NCI-H774 (cell line): ENCODE measurements at regions not wholly inside any gene's neighbourhood (a gene's known extent, or its start where the extent isn't known, plus 50 kb on each side); places are given as distances from the start of the nearest gene placed in this dataset.
"Not testable (repeated sequence)": the region's sequence is repeated elsewhere in the genome, so short reads cannot be mapped to it uniquely, and the experiment has no call there.

Experiments
- DNase-seq: peaks from one replicate; lab custom pipeline; 2025; lab: John Stamatoyannopoulos, UW

DNA sequence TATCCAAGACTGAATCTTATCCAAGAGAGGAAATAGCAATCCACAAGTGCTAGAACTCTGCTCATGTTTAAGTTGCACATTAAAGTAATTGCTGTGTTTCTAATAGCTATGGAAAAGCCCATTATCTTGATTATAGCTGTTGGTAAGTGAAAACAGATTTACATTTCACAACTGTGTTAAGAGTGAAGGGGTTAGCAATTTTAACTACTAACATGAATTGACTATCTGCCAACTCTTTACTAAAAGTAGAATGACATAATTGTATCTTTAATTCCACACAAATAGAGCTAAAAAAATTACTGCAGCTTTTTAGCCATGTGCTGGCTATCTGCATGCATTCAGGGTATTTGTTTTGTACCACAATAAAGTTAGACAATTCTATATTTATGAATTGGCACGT is 277.9 kb upstream of the IRAK1BP1 start:
- peak; percentile 64 for DNase-seq

DNA sequence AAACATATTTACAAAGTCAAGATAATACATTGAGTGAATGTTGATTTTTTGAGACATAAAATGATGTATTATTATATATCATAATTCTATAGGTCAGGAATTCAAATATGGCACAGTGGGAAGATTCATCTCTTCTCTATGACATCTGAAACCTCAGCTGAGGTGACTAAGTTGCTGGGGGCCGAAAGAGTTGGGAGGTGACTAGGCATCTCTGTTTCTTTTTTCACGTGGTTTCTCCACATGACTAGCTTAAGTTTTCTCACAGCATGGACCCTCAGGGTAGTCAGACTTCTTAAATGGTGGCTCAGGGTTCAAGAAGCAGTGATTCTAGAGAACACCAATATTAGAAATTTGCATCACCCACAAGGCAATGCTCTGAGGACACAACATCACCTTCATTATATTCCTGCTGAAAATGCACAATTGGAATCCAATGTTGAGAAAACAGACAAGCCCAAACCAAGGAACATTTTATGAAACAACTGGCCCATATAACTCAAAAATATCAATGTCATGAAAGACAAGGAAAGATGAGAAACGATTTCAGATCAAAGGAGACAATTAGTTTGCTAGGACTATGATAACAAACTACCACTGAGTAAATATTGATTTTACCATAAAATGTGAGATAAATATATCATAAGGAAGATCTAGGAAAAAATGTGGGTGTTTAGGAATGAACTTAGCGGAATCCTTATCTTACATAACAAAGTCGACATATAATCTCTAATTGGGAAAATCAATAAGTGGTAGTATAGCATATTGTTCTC is 273.3 kb upstream of the IRAK1BP1 start:
- no peak for DNase-seq

DNA sequence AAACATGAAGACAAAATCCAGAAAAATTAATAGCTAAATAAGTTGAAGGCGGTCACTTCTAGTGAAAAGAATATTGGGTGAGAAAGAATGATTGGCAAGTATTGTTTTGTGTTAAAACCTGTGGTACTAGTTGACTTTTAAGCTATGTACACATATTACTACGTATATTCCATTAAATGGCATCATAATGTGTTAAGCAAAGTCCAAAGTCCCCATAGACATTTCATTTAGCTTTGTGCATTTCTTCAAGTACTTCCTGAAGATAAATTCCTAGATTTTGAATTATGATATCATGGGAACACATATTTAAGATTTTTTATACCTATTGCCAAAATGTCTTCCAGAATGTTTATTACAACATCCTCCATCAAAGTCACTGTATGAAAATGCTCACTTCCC is 272.7 kb upstream of the IRAK1BP1 start:
- DNase-seq: no peak

DNA sequence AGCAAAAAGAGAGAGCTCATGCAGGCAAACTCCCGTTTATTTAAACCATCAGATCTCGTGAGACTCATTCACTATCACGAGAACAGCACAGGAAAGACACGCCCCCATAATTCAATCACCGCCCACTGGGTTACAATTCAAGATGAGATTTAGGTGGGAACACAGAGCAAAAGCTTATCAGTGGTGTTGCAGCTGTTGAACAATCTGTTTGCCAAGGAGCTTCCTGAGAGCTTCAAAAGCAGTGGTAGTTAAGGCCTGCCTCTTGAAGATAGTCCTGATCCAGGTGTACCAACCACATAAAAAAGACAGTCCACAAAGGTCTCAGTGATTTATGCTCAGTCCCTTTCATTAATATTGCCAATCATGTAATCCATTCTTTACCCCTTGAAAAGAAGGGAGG is 269.4 kb upstream of the IRAK1BP1 start:
- no peak for DNase-seq

DNA sequence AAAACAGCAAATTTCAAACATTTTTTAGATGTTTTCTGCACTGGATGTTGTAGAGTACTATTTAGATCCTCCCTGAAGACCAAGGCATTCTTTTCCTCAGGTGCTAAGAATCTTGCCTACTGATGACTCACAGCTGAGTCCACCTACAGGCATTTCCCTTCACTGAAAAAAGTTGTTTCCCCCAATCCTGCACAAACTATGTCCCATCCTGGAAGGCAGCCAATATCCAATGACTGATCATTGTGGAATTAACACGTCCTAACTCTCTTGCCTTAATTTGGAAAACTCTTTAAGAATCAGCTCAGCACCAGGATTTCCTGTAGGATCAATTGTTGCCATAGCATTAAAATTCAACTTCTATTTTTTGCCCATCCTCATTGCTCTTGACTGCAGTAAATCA is 268.4 kb upstream of the IRAK1BP1 start:
- DNase-seq: no peak

DNA sequence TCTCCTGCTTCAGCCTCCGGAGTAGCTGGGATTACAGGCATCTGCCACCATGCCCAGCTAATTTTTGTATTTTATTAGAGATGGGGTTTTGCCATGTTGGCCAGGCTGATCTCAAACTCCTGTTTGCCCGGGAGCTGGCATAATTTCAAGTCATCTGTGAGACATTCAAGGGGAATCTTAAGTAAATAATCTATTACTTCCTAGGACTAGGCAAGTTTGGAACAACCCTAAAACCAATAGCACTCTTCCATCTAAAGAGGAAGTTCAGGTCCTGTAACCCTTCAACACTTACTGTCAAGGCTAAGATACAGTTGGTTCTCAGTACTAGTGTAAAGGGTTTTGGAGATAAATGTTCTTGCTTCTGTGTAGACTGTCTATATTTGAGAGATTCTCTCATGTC is 267.8 kb upstream of the IRAK1BP1 start:
- DNase-seq: no peak

DNA sequence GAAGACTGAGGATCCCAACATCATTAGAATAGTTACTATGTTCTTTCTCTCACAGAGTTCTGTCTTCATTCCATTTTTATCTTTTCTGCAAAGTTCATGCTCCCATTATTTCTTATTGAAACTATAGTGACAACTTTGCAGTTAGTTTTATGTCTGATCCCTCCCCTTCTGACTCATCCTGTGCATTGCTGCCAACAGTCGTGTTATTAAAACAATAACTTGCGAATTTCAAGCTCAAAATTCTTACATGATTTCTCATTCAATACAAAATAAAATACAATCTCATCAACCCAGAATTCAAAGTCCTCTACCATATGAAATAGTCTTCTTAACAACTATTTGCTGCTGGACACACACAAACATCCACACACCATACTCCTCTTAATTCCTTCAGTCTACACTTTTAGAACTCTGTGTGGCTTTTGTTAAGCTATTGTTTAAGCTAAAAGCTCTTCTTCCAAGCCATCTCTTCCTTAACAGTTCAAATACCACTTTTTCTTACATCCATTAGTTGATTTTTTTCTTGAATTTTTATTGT is 261.4 kb upstream of the IRAK1BP1 start:
- no peak for DNase-seq

DNA sequence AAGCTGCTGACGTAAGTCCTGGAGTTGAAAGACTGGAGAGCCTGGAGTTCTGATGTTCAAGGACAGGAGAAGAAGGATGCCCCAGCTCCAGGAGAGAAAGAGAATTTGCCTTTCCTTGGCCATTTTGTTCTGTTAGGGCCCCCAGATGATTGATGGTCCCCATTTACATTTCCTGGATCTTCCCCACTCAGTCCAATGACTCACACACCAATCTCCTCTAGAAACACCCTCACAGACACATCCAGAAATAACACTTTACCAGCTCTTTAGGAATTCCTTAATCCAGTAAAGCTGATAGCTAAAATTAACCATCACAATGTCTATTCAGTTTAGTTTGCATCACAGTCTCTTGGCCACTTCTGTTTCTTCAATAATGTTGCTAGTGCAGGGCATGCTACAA is 260.2 kb upstream of the IRAK1BP1 start:
- DNase-seq: no peak

DNA sequence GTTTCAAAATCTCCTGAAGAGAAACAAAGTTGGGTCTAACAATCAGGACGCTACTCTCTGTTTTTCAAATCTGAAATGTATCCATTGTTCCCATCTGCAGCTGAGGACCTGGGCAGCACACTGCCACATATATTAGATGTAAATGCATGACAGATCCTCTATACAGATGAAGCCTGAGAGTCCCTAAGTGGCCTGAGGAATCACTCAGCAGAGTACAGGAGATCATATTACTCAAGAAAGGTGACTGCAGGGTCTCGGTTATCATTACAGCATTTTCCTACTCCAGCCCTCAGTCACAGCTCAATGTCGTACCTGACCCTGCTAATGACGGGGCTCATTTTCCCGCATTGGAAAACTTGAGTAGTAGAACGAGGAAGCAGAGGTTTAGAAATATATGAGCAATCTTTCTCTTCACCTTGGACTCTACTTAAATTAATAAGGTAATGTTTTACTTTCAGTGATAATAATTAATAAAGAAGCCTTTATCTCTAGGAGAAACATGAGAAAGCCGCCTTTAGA is 256.2 kb upstream of the IRAK1BP1 start:
- DNase-seq: no peak

DNA sequence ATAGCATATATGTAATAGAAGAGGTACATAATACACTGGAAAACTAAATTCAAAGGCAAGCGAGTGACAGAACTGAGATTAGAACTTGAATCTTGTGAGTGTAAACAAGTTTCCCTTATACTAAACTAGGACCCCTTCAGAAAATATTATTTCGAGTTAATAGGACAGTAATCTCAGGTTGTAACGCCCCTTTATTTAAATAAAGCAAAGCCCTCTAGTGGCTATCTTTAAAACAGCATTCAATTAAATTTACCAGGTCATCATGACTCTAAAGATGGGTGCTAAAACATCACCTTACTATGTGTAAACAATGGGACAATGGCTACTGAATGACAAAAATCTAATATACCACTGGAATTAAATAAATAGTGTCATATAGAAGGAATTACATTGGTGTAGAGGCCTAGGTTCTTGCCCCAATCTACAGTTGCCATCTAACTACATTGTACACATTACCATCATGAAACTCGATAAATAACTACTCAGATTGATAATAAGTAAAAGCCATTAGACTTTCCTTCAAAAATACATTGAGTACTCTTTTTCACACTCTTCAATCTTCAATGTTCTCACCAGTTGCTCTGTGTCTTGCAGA is 255.4 kb upstream of the IRAK1BP1 start:
- no peak for DNase-seq

DNA sequence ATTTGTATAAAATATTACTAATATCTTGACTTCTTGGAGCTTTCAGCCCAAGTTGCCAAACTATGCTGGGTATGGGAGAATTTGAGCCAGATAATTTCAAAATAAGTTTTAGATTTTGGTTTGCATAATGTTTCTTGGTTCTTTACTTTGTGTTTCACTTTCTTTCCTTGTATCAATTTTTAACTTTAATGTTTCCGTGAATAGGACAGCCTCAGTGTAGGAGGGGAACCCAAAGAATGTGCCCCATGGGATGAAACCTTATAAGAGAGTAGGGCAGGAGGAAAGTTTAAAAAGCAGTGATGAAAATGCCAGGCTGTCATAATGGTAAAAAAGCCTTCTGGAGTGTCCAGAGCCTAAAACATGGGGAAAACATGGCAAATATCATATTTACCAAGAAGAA is 252.4 kb upstream of the IRAK1BP1 start:
- no peak for DNase-seq

DNA sequence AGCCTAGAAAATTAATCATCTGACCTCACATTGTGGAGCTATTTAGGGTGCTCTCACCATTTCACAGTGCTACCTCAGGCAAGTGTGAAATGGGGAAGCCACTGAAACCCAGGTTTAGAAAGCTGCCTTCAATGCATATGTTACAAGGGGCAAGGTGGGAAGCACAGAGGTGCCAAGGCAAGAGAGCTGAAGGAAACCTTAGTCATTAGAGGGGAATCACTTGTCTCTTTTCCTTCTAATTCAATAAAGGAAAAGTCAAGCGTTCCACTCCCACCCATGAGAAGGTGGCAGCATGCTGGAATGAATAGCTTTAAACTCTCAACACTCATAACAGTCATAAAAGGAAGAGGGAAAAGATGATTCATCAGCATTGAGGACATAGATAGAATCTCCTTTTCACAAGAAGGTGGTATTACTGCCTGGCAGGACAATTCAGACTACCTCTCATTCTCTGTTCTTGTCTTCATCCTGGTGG is 251.9 kb upstream of the IRAK1BP1 start:
- DNase-seq: no peak

DNA sequence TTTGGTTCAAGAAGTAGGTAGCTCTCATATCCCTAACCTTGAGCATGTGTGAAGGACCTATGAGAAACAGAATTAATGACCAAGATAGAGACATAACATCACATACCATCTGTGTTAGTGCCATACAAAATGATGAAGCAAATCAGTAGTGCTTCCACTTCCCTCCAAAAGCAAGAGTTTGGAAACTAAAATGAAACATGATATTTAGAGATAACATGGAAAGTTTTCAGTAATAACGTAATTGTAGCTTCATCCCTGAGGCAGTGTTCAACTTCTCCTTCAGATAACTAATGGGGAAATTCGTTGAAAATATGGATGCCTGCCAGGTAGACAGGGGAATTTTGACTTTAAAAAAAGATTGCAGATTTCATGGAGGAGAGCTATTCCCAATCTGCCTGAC is 248.4 kb upstream of the IRAK1BP1 start:
- DNase-seq: no peak

DNA sequence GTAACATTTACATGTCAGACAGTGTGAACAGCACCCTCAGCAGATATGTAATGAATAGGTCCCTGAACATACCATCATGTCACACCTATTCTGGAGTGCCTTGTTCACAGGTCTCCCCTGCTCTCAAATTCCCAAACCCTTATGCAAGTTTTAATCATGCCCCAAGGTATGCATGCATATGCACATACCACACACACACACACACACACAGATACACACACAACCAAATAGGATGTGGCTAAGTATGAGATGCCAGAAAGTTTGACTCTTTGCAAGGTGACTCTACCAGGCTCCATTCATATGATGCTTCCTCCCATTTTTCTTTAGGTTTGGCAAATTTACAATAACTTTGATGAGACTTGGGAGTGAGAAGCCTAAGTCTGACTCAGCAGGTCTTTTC is 243.8 kb upstream of the IRAK1BP1 start:
- no peak for DNase-seq

DNA sequence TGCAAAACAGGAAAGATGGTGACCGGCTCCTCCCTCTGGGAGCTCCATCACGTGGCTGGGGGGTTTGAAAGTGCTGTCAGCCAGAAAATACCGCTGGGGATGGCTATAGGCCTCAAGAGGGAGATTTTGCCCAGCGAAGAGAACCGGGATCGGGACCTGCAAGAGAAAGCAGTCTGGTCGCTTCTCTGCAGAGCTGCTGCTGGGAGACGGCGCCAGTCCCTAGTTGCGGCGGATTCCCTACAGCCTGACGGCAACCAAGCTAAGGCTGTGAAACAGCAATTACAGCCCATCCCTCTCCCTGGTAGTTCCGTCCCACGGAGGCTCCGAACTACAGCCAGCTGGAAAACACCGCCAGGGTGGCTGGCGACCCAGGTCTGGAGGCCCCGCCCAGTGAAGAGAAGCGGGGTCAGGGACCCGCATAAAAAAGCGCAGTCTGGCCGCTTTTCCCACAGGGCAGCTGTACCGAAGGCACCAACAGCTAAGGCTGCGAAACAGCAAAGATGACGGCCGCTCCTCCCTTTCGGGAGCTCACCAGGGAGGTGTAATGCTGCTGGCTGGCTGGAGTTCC is 238.1 kb upstream of the IRAK1BP1 start:
- DNase-seq: no peak

DNA sequence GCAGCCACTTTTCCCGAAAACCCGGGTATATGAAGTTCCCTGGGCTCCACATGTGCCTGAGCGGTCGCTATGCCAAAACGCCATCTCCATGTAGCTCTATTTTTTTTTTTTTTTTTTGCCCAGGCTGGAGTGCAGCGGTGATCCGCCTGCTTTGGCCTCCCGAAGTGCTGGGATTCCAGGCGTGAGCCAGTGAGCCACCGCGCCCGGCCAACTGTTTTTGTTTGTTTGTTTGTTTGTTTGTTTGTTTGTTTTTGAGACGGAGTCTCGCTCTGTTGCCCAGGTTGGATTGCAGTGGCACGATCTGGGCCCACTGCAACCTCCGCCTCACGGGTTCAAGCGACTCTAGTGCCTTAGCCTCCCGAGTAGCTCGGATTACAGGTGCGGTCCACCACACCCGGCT is 237.5 kb upstream of the IRAK1BP1 start:
- DNase-seq: no peak

DNA sequence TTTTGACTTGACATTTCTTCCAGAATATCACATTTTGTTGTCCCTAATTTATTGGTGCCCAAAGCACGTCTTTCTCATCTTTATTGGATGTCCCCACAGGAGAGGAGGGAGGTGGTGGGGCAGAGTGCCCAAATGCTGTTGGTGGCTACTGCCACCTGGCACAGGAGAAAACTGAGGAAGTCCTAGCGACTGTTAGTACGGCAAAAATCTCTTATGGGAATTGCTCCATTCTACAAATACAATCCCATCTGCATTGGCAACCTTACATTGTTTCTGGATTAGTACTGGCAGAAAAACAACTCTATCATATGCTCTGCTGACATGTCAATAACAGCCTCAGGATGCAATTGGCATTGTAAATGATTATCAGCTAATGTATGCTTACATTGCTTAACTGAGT is 235.4 kb upstream of the IRAK1BP1 start:
- DNase-seq: no peak

DNA sequence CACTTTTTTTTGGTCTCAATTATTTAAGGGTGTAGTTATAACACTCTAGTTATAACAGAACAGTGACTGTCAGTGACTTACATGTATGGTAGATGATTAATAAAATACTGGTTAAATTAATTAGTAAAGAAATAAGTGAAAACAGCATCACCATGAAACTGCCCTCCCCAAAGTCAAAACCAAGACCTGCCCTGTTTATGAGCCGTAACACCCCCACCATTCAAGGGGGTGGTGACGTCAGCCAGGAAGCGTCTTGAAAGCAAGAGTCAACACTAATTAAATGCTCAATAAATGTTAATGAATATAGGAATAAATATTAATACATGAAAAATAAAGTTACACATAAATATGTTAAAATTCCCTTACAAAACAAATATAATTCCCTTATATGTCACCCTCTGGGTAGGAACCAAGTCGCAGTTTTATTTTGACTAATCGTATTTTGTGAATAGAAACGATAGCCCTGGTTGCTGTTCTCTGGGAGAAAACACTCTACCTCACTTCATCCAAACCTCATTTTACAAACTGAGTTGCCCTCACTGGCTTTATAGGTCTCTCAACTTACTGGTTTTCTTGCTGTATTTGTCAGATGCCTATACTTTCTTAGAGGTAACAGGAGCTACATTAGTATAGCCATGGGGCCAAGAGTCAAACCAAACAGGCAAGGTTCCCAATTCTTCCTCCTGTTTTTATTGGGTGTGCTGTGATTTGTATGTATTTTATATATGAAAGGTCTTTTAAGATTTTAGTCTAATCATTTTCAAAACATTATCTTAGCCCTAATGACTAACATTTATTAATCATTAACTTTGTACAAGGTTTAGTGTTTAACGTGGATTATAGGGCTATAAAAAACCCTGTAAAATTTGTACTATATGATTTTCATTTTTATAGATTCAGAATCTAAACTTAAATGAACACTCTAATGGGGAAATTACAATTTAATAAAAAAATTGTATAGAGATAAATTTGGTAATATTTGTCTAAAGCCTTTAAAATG is 227.9 kb upstream of the IRAK1BP1 start:
- no peak for DNase-seq

DNA sequence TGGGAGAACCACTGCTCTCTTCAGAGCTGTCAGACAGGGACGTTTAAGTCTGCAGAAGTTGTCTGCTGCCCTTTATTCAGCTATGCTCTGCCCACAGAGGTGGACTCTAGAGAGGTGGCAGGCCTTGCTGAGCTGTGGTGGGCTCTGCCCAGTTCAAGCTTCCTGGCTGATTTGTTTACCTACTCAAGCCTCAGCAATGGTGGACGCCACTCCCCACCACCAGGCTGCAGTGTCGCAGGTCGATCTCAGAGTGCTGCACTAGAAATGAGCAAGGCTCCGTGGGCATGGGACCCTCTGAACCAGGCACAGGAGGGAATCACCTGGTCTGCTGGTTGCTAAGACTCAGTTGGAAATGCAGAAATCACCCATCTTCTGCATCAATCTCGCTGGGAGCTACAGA is 223.4 kb upstream of the IRAK1BP1 start:
- not testable (repeated sequence) for DNase-seq

DNA sequence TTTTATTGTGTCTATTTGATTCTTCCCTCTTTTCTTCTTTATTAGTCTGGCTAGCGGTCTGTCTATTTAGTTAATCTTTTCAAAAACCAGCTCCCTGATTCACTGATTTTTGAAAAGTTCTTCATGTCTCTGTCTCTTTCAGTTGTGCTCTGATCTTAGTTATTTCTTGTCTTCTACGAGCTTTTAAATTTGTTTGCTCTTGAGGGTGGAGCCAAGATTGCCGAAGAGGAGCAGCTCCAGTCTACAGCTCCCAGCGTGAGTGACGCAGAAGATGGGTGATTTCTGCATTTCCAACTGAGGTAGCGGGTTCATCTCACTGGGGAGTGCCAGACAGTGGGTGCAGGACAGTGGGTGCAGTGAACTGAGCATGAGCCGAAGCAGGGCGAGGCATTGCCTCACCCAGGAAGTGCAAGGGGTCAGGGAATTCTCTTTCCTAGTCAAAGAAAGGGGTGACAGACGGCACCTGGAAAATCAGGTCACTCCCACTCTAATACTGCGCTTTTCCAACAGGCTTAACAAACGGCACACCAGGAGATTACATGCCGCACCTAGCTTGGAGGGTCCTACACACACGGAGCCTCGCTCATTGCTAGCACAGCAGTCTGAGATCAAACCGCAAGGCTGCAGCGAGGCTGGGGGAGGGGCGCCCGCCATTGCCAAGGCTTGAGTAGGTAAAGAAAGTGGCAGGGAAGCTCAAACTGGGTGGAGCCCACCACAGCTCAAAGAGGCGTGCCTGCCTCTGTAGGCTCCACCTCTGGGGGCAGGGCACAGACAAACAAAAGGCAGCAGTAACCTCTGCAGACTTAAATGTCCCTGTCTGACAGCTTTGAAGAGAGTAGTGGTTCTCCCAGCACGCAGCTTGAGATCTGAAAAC is 220.6 kb upstream of the IRAK1BP1 start:
- not testable (repeated sequence) for DNase-seq

DNA sequence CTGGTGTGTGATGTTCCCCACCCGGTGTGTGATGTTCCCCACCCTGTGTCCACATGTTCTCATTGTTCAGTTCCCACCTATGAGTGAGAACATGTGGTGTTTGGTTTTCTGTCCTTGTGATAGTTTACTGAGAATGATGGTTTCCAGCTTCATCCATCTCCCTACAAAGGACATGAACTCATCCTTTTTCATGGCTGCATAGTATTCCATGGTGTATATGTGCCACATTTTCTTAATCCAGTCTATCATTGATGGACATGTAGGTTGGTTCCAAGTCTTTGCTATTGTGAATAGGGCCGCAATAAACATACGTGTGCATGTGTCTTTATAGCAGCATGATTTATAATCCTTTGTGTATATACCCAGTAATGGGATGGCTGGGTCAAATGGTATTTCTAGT is 201.5 kb upstream of the IRAK1BP1 start:
- not testable (repeated sequence) for DNase-seq
